MV-4-11 (cell line): ENCODE measurements at regions not wholly inside any gene's neighbourhood (a gene's known extent, or its start where the extent isn't known, plus 50 kb on each side); places are given as distances from the start of the nearest gene placed in this dataset.
A peak's percentile ranks its signal among the peaks of the same experiment; 100 is the strongest.

Source experiments
- DNase-seq: peaks from one replicate; lab custom pipeline; 2025; lab: John Stamatoyannopoulos, UW

GRCh38 chr11:130613396-130613795 is 165.0 kb downstream of the ADAMTS15 start:
- DNase-seq, result no peak

DNA sequence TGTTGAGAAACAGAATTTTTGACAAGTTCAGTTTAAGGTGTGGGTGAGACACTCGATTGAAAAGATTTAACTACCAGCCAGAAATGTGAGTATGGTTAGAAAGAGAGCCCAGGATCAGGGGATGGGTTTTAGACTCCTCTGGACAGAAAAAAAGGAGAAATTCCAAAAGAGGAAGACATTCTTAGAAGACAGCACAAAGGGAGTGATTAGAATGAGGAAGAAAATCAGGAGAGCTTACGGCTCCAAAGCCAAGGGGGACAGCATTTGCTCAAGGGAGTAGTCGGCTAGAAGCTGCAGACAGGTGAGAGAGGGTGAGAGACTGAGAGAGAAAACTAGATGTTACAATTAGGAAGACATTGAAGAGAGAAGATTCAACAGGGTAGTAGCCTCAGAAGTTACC is 166.1 kb downstream of the ADAMTS15 start:
- DNase-seq, result no peak

DNA sequence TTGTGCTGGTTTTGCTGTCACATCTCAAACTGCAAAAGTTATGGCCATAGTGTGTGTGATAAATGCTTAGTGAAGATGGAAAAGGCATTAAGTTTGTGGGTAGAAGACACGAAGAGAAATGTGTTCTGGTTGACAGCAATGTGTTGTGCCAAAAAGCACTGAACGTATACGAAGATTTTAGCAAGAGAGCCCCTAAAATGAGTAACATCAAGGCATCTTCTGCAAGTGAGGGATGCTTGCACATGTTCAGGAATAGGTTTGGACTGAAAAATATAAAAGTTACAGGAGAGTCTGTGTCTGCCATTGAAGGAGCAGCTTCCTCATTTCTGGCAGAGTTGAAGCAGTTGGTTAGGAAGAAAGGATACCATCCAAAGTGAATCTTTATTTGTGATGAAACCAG is 167.1 kb downstream of the ADAMTS15 start:
- no peak for DNase-seq

DNA sequence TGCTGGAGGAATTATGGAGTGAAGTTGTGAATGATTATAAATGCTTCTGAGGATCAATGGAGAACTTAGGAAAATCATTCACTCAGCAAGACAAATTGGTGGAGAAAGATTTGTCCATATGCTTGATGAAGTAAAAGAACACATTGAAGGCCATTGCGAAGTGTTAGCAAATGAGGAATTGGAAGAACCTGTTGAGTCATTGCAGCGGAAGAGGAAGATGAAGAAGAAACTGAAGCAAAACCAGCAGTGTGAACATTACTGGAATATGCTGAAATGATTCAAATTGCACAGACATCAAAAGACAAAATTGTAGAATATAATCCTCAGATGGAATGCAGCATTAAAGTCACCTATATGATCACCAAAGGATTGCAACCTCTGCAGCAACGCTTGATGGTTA is 168.1 kb downstream of the ADAMTS15 start:
- peak; percentile 84 for DNase-seq

- no peak for DNase-seq
These were observed 168.6 kb downstream of the ADAMTS15 start for GRCh38 chr11:130617001-130617400.

- DNase-seq, result no peak
These were observed 172.1 kb downstream of the ADAMTS15 start for GRCh38 chr11:130620548-130620947.

- DNase-seq, result no peak
These were observed 173.7 kb downstream of the ADAMTS15 start for GRCh38 chr11:130622141-130622542.

DNA sequence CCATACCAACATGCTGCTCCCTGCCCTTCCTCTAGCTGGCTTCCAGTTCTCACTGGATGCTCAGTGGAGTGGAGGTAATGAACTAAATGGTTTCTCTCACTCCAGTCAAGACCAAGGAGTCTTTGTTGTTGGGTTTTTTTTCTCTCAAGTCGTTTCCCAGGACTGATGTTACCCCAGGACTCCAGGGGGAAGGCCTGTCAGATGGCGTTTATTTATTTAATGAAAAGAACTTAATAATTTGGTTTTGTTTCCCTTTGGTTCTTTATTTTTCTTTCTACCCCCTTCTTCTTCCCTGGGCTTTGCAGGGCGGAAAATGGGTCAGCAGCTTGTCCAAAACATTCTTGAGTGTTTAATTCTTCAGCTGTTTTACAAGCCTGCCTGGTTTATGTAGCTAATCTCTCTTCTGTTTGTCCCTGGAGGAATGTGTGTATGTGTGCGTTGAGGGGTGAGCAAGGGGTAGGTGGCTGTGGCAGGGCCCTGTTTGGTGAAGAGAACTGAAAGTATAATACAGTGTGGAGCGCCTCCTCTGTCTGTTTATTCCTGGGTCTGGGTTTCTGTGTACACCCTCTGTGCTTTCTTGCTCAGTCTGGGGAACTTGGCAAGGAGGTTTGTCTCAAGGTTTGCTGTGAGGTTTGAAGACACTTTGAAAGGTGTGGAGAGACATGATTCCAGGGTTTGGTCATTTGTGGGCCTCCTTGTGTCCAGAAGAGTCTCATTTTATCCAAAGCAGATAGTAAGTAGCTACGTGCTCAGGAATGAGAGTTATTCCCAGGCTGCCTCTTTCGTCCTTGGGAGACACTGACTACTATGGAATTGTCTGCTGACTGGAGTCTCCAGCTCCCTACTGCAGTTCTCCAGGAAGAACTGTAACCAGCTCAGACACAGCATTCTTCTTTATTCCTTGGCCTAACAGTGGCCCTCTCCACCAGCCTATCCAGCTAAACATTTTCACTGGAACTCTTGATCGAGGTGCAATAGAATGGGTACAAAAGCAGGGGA is 175.5 kb downstream of the ADAMTS15 start:
- no peak for DNase-seq

- DNase-seq, result no peak
These were observed 176.6 kb downstream of the ADAMTS15 start for GRCh38 chr11:130624971-130625544.

GRCh38 chr11:130625578-130626306 is 177.3 kb downstream of the ADAMTS15 start:
- no peak for DNase-seq

- no peak for DNase-seq
These were observed 180.6 kb downstream of the ADAMTS15 start for GRCh38 chr11:130629039-130629438.

- peak; percentile 87 for DNase-seq
These were observed 182.7 kb downstream of the ADAMTS15 start for GRCh38 chr11:130631119-130631518.

- DNase-seq, result no peak
These were observed 185.0 kb downstream of the ADAMTS15 start for GRCh38 chr11:130633466-130633865.

- DNase-seq, result no peak
These were observed 185.7 kb downstream of the ADAMTS15 start for GRCh38 chr11:130634186-130634585.

GRCh38 chr11:130634961-130635473 is 186.6 kb downstream of the ADAMTS15 start:
- peak; percentile 55 for DNase-seq

GRCh38 chr11:130635937-130636630 is 187.6 kb downstream of the ADAMTS15 start:
- DNase-seq, result no peak

GRCh38 chr11:130636722-130637464 is 188.4 kb downstream of the ADAMTS15 start:
- DNase-seq, result peak; percentile 4

DNA sequence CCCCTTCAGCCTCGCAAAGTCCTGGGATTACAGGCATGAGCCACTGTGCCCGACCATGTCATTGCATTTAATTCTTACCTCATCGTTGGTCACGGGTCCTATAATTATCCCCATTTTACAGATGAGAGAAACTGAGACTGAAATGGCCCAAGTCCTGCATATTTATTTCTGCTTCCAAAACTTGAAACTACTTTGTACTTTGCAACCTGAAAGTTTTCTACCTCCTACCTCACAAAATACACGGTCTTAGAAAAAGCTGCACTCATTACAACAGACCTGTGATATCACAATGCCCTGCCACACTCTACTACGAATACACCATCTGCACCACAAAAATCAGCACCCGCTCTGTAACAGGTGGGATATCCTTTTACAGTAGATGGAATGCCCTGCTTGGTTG is 189.1 kb downstream of the ADAMTS15 start:
- DNase-seq, result no peak

- DNase-seq, result no peak
These were observed 189.6 kb downstream of the ADAMTS15 start for GRCh38 chr11:130638033-130638432.

DNA sequence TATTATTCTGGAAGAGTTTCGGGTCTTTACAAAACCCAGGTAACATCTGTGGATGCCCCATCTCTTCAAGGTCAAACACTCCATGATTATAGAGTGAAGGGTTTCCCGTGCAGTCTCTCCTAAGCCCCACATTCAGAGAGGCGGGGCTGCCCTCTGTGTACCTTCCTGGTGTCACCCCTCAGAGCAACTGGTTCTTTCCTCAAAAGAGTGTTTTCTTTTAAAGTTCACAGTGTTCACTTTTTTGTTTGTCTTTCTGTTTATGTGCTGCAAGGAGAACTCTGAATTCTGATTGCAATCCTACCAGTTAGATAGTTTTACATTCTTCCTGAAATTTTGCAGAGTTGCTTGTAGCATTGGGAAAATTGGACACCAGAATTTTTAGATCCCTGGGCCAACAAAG is 190.2 kb downstream of the ADAMTS15 start:
- DNase-seq, result no peak

DNA sequence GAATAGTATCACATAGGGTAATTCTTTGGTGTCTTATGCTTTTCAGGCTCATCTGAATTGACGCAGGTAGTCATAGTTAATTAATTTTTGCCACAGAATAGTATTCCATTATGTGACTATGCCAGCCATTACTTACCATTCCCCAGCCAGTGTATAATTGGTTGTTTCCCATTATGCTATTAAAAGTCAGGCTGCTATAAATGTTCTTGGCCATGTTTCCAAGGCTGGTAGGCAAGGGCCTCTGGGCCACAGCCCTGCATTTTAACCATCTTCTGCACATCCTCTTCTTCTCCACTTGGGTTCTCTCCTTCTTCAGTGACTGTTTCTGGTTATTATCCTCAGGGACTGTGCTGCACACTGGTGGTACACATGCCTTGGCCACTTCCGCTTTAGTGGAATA is 190.9 kb downstream of the ADAMTS15 start:
- DNase-seq, result no peak
